ENCODE measurements at regions not wholly inside any gene's neighbourhood (a gene's known extent, or its start where the extent isn't known, plus 50 kb on each side); places are given as distances from the start of the nearest gene placed in this dataset.
A peak's percentile ranks its signal among the peaks of the same experiment; 100 is the strongest.

GRCh38 chr2:235357881-235358280 is 136.0 kb upstream of the AGAP1 start:
- no peaks in the 10 kb centered on the region for H3K4me1 ChIP-seq (ENCODE audit: low read length)
- no peaks in the 10 kb centered on the region for H3K79me2 ChIP-seq (ENCODE audit: low read length)
- H3K9me2 ChIP-seq (replicated peaks; ENCODE audit: insufficient read depth, low read length), result no peaks in the 10 kb centered on the region
- H3K4me3 ChIP-seq (ENCODE audit: low read length), result no peak overlapping the region
- no peaks in the 10 kb centered on the region for H3F3A ChIP-seq (ENCODE audit: insufficient read depth, low read length)
- no peaks in the 10 kb centered on the region for H3K9me3 ChIP-seq (replicated peaks; ENCODE audit: insufficient read depth, low read length)
- H3K4me2 ChIP-seq (ENCODE audit: low read depth, low read length), result no peak overlapping the region
- H3K27me3 ChIP-seq (replicated peaks; ENCODE audit: insufficient read depth, low read length), result no peaks in the 10 kb centered on the region
- H3K36me3 ChIP-seq (replicated peaks; ENCODE audit: insufficient read depth, low read length), result no peaks in the 10 kb centered on the region
- TF ChIP-seq EZH2phosphoT487 (IDR thresholded peaks at IDR 0.05; ENCODE audit: low read length) (no peak), CTCF (IDR thresholded peaks at IDR 0.05; ENCODE audit: low read length) (no peak), EZH2 (optimal IDR thresholded peaks at IDR 0.05; ENCODE audit: low read depth, low read length) (no peak)
- H2AFZ ChIP-seq (ENCODE audit: low read length), result no peak overlapping the region
- no peak overlapping the region for H3K27ac ChIP-seq (ENCODE audit: low read length)
- DNase-seq, result no peak
- H4K20me1 ChIP-seq (ENCODE audit: insufficient read depth, low read length), result no peaks in the 10 kb centered on the region
- no peak overlapping the region for H3K9ac ChIP-seq (ENCODE audit: low read length)

- no peaks in the 10 kb centered on the region for H3K4me1 ChIP-seq (ENCODE audit: low read length)
- no peaks in the 10 kb centered on the region for H4K20me1 ChIP-seq (ENCODE audit: insufficient read depth, low read length)
- no peak overlapping the region for H3K4me3 ChIP-seq (ENCODE audit: low read length)
- no peak overlapping the region for H2AFZ ChIP-seq (ENCODE audit: low read length)
- no peaks in the 10 kb centered on the region for H3K36me3 ChIP-seq (replicated peaks; ENCODE audit: insufficient read depth, low read length)
- H3K4me2 ChIP-seq (ENCODE audit: low read depth, low read length), result no peak overlapping the region
- H3F3A ChIP-seq (ENCODE audit: insufficient read depth, low read length), result no peaks in the 10 kb centered on the region
- H3K79me2 ChIP-seq (ENCODE audit: low read length), result no peaks in the 10 kb centered on the region
- H3K27me3 ChIP-seq (replicated peaks; ENCODE audit: insufficient read depth, low read length), result no peaks in the 10 kb centered on the region
- H3K9me3 ChIP-seq (replicated peaks; ENCODE audit: insufficient read depth, low read length), result no peaks in the 10 kb centered on the region
- peak; percentile 31 for DNase-seq
- H3K27ac ChIP-seq (ENCODE audit: low read length), result no peak overlapping the region
- no peaks in the 10 kb centered on the region for H3K9me2 ChIP-seq (replicated peaks; ENCODE audit: insufficient read depth, low read length)
- no peak overlapping the region for H3K9ac ChIP-seq (ENCODE audit: low read length)
- TF ChIP-seq EZH2 (optimal IDR thresholded peaks at IDR 0.05; ENCODE audit: low read depth, low read length) (no peak), EZH2phosphoT487 (IDR thresholded peaks at IDR 0.05; ENCODE audit: low read length) (no peak), CTCF (IDR thresholded peaks at IDR 0.05; ENCODE audit: low read length) (no peak)
Measured at GRCh38 chr2:235358981-235359471, 134.8 kb upstream of the AGAP1 start.

GRCh38 chr2:235360446-235360845 is 133.4 kb upstream of the AGAP1 start:
- Histone ChIP-seq H3K27me3 (replicated peaks; ENCODE audit: insufficient read depth, low read length) (no peaks in the 10 kb centered on the region), H3K9me3 (replicated peaks; ENCODE audit: insufficient read depth, low read length) (no peaks in the 10 kb centered on the region), H4K20me1 (ENCODE audit: insufficient read depth, low read length) (no peaks in the 10 kb centered on the region), H3K4me2 (ENCODE audit: low read depth, low read length) (no peak overlapping the region), H3K27ac (ENCODE audit: low read length) (no peak overlapping the region), H3F3A (ENCODE audit: insufficient read depth, low read length) (no peaks in the 10 kb centered on the region), H3K36me3 (replicated peaks; ENCODE audit: insufficient read depth, low read length) (no peaks in the 10 kb centered on the region), H3K9ac (ENCODE audit: low read length) (no peak overlapping the region), H2AFZ (ENCODE audit: low read length) (no peak overlapping the region), H3K79me2 (ENCODE audit: low read length) (no peaks in the 10 kb centered on the region), H3K9me2 (replicated peaks; ENCODE audit: insufficient read depth, low read length) (no peaks in the 10 kb centered on the region), H3K4me1 (ENCODE audit: low read length) (no peaks in the 10 kb centered on the region), H3K4me3 (ENCODE audit: low read length) (no peak overlapping the region)
- no peak for DNase-seq
- TF ChIP-seq CTCF (IDR thresholded peaks at IDR 0.05; ENCODE audit: low read length) (no peak), EZH2 (optimal IDR thresholded peaks at IDR 0.05; ENCODE audit: low read depth, low read length) (no peak), EZH2phosphoT487 (IDR thresholded peaks at IDR 0.05; ENCODE audit: low read length) (no peak)

Data from MM.1S (cell line).